ENCODE measurements at regions not wholly inside any gene's neighbourhood (a gene's known extent, or its start where the extent isn't known, plus 50 kb on each side); places are given as distances from the start of the nearest gene placed in this dataset.

DNA sequence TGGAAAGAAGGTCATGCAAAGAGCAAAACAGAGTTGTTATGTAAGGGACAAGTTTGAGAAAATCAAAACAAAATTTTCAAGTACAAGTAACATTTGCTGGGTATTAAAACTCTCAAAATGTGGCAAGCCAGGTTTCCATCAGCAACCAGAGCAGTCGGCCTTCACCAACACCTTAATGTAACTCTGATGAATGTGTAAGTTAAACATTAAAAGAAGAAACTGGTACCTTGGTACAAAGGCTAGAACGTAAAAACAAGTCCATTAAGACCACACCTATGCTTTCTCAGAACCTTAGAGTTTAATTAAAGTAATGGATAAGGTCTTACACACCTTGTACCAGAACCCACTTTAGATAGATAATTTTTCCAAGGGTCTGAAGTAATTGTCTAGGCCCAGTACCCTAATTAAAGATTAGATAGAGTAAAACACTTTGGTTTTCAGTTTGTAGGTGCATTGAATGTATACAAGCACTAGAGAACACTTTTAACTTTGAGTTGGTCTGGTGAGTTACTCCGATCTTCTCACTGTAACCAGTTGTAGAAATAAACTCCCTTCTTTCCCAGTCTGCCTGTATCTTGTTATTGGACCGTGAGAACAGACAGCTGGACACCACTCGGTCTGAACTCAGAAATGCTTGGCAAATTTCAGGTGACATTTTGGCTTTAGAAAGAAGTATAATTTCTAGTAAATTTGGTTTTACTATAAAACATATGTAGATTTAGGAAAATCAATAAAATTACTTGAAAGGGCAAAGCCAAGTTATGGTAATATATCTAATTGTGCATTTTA, 319.4 kb downstream of the HTR1B start:
- TF ChIP-seq CTCF (IDR thresholded peaks at IDR 0.05): no peak
- no peak for TF ChIP-seq POLR2A (IDR thresholded peaks at IDR 0.05)
- no peak for TF ChIP-seq EP300 (IDR thresholded peaks at IDR 0.05)
